K562 (cell line): ENCODE measurements at regions not wholly inside any gene's neighbourhood (a gene's known extent, or its start where the extent isn't known, plus 50 kb on each side); places are given as distances from the start of the nearest gene placed in this dataset.

Experiments
- ATAC-seq: fragments of 200-7000 bp; cut with Tn5 transposase; 3 replicates; pipeline ENCODE4 v1.9.1; 2020; ENCODE audit warnings: moderate library complexity
- BruUV-seq: library from RNA; stranded (reverse); fragments of 400-500 nt; replicated peaks from 2 replicates; lab custom pipeline; 2021; lab: Mats Ljungman, UMichigan
- CTCF ChIA-PET: fragments of 300-600 bp; formaldehyde crosslinking; extraction: SDS; loops from one replicate; lab custom pipeline; 2021; ENCODE audit warnings: low intra/inter-chr PET ratio; lab: Yijun Ruan, JAX
- POLR2A ChIA-PET: fragments of 300-600, 350-650 bp; sonication (Branson Sonifier 250); formaldehyde crosslinking; extraction: SDS; loops from one replicate; lab custom pipeline; 2021; ENCODE audit warnings: antibody characterized with exemption, inconsistent platforms; lab: Yijun Ruan, JAX
- DNase-seq, 4 experiments: peaks; one replicate each; pipeline versions ENCODE4 v3.0.0 to v3.0.0-alpha.2; 2011 to 2018; ENCODE audit warnings: low spot score in 3 of 4, mixed read lengths in 3 of 4; ENCODE audit errors: extremely low read depth in 1 of 4
- FAIRE-seq: peaks from 2 replicates; lab custom pipeline; 2011; peaks lifted over from hg19 to GRCh38; lab: Jason Lieb, UNC
- H2AFZ ChIP-seq: 2 replicates; pipeline ENCODE4 v1.6.0; 2011; ENCODE audit warnings: low read depth, low read length, control low read depth, inconsistent platforms
- H3K27ac ChIP-seq: fragments of 200-600 bp; 3 replicates; pipeline ENCODE4 v1.8.0; 2011; ENCODE audit warnings: low read depth, mild to moderate bottlenecking, control low read depth, inconsistent platforms, low read length, moderate library complexity, mixed read lengths; ENCODE audit errors: extremely low read depth
- H3K27me3 ChIP-seq, 2 experiments: fragments of 300-600 bp in 1 of 2; 2 replicates in 1 of 2; 3 replicates in 1 of 2; pipeline versions ENCODE4 v1.6.0 to v1.8.0; 2011; ENCODE audit warnings: inconsistent platforms in 2 of 2, low read length in 2 of 2, mild to moderate bottlenecking in 1 of 2, mixed read lengths in 1 of 2, moderate library complexity in 1 of 2; ENCODE audit not compliant: control insufficient read depth in 2 of 2, insufficient read depth in 2 of 2
- H3K36me3 ChIP-seq: fragments of 300-600 bp; 3 replicates; pipeline ENCODE4 v1.8.0; 2011; ENCODE audit warnings: mild to moderate bottlenecking, low read length, inconsistent platforms; ENCODE audit not compliant: control insufficient read depth, insufficient read depth
- H3K4me1 ChIP-seq, 2 experiments: fragments of 200-600 bp in 1 of 2; replicated peaks in 1 of 2; 2 replicates in 1 of 2; 3 replicates in 1 of 2; pipeline versions ENCODE4 v1.5.1 to v1.8.0; 2011; ENCODE audit warnings: inconsistent platforms in 2 of 2, low read length in 2 of 2, mild to moderate bottlenecking in 1 of 2, mixed read lengths in 1 of 2, moderate library complexity in 1 of 2; ENCODE audit not compliant: control insufficient read depth in 2 of 2, insufficient read depth in 2 of 2
- H3K4me2 ChIP-seq: 2 replicates; pipeline ENCODE4 v1.6.1; 2011; ENCODE audit warnings: low read length, control low read depth, inconsistent platforms, mixed read lengths; ENCODE audit not compliant: insufficient read depth
- H3K4me3 ChIP-seq: fragments of 200-600 bp; sonication (generic), shearing (Covaris generic); 2 replicates; pipeline ENCODE4 v1.5.1; 2016; ENCODE audit warnings: control low read depth, inconsistent platforms
- H3K79me2 ChIP-seq: fragments of 200-600 bp; 3 replicates; pipeline ENCODE4 v1.8.0; 2011; ENCODE audit warnings: low read length, inconsistent platforms; ENCODE audit not compliant: control insufficient read depth, insufficient read depth
- H3K9ac ChIP-seq, 2 experiments: 2 replicates each; pipeline versions ENCODE4 v1.6.0 to v1.6.1; 2011; ENCODE audit warnings: low read depth in 2 of 2, low read length in 2 of 2, control low read depth in 1 of 2, inconsistent platforms in 1 of 2, mild to moderate bottlenecking in 1 of 2, mixed read lengths in 1 of 2; ENCODE audit not compliant: insufficient read depth in 1 of 2
- H3K9me1 ChIP-seq: one replicate; pipeline ENCODE4 v1.6.0; 2011; ENCODE audit warnings: inconsistent platforms, mild to moderate bottlenecking, low read length, moderate library complexity; ENCODE audit not compliant: control insufficient read depth, insufficient read depth
- H3K9me3 ChIP-seq: replicated peaks from 2 replicates; pipeline ENCODE4 v1.5.1; 2011; ENCODE audit warnings: low read depth, low read length, inconsistent platforms; ENCODE audit not compliant: control insufficient read depth, insufficient read depth
- H4K20me1 ChIP-seq: replicated peaks from 2 replicates; pipeline ENCODE4 v1.6.1; 2011; ENCODE audit warnings: low read length, inconsistent platforms, mixed read lengths; ENCODE audit not compliant: control insufficient read depth, insufficient read depth
- ARID3B ChIP-seq: fragments of 250-450 bp; sonication (Bioruptor Pico); IDR thresholded peaks from 2 replicates; pipeline ENCODE4 v1.4.0; 2020; ENCODE audit warnings: borderline replicate concordance
- MEF2A ChIP-seq: IDR thresholded peaks from 2 replicates; pipeline ENCODE4 v1.6.1; 2011; ENCODE audit warnings: low read depth, mild to moderate bottlenecking, low read length, moderate library complexity; ENCODE audit not compliant: control insufficient read depth
- PHF8 ChIP-seq: fragments of 200-600 bp; sonication (generic); IDR thresholded peaks from 2 replicates; pipeline ENCODE4 v1.6.1; 2012; ENCODE audit warnings: mixed run types, mild to moderate bottlenecking, inconsistent platforms, low read length, moderate library complexity, borderline replicate concordance
- RBM14 ChIP-seq: fragments of 200-400 bp; formaldehyde crosslinking; IDR thresholded peaks from 2 replicates; pipeline ENCODE4 v1.6.1; 2018; ENCODE audit warnings: low read depth, mild to moderate bottlenecking, low read length, moderate library complexity, borderline replicate concordance; ENCODE audit not compliant: insufficient read depth
- ZFPM2 ChIP-seq: fragments of 250-450 bp; sonication (Bioruptor Pico); IDR thresholded peaks from 2 replicates; pipeline ENCODE4 v1.5.1; 2022; ENCODE audit warnings: mild to moderate bottlenecking
- ZNF253 ChIP-seq: fragments of 250-450 bp; sonication (Bioruptor Pico); conservative IDR thresholded peaks from 2 replicates; pipeline ENCODE4 v1.6.1; 2021; ENCODE audit warnings: mild to moderate bottlenecking
- WGBS: fragments of 100-300 bp; shearing (Covaris generic); methylation state at CpG from one replicate; pipeline ENCODE4 v1.1.6; 2016; ENCODE audit warnings: low coverage, mixed read lengths; ENCODE audit not compliant: insufficient coverage; ENCODE audit errors: missing lambda C conversion rate; 5-methylcytosine and 5-hydroxymethylcytosine counted together
- in situ Hi-C: fragments of 300-500 bp; cut with MboI; formaldehyde crosslinking; loops from 4 replicates; pipeline ENCODE4 v1.15.0; 2018; ENCODE audit warnings: inconsistent platforms, mixed read lengths
- intact Hi-C: fragments of 100-400 bp; cut with micrococcal nuclease; formaldehyde crosslinking; loops from 2 replicates; pipeline ENCODE4 v1.14.2; 2022

- CTCF ChIA-PET, result no interaction called here
- H3K9me1 ChIP-seq, result no peaks in the 10 kb centered on the region
- 2% methylated on average over 10 of the region's 10 CpGs for WGBS
- TF ChIP-seq RBM14 (no peak), ZNF253 (no peak), ARID3B (CRISPR knock-in tag) (no peak), PHF8 (no peak), MEF2A (no peak), ZFPM2 (no peak)
- no peak for DNase-seq
- H3K27ac ChIP-seq, result no peak overlapping the region
- no peak overlapping the region for H3K9ac ChIP-seq
- no peak for ATAC-seq
- H3K4me1 ChIP-seq, result no peaks in the 10 kb centered on the region
- H3K4me3 ChIP-seq, result no peak overlapping the region
- H3K9me3 ChIP-seq, result no peaks in the 10 kb centered on the region
- H3K79me2 ChIP-seq, result no peaks in the 10 kb centered on the region
- no TSS peak for BruUV-seq
- H4K20me1 ChIP-seq, result no peaks in the 10 kb centered on the region
- H3K27me3 ChIP-seq, result peaks cover 0 to 25% of the 10 kb centered on the region in 2 experiments; a peak in 2 of 5 replicates
- H3K4me2 ChIP-seq, result no peak overlapping the region
- in situ Hi-C loops, result no loop called here
- FAIRE-seq, result no peak
- no peaks in the 10 kb centered on the region for H3K36me3 ChIP-seq
- intact Hi-C loops, result no loop called here
- no peak overlapping the region for H2AFZ ChIP-seq
- POLR2A ChIA-PET, result no interaction called here
Measured at GRCh38 chr5:2249442-2249841, 366.7 kb upstream of the IRX4 start.
